Endothelial cell of umbilical vein (primary cell): ENCODE measurements at regions not wholly inside any gene's neighbourhood (a gene's known extent, or its start where the extent isn't known, plus 50 kb on each side); places are given as distances from the start of the nearest gene placed in this dataset.

Experiments used
- BruUV-seq: library from RNA; stranded (reverse); fragments of 400-500 nt; replicated peaks from 2 replicates; lab custom pipeline; 2021; lab: Mats Ljungman, UMichigan
- CTCF ChIA-PET: fragments of 300-600, 350-600 bp; sonication (Branson Sonifier 250); formaldehyde crosslinking; loops from one replicate; lab custom pipeline; 2021; ENCODE audit warnings: antibody characterized with exemption, inconsistent platforms; lab: Charles Lee
- POLR2A ChIA-PET: fragments of 300-600, 350-600 bp; sonication (Branson Sonifier 250); formaldehyde crosslinking; loops from one replicate; lab custom pipeline; 2021; ENCODE audit warnings: antibody characterized with exemption, inconsistent platforms; lab: Charles Lee
- DNase-seq: peaks from one replicate; pipeline ENCODE4 v3.0.0-alpha.2; 2011; ENCODE audit warnings: low read depth, low spot score
- FAIRE-seq: peaks from 2 replicates; lab custom pipeline; 2011; peaks lifted over from hg19 to GRCh38; lab: Jason Lieb, UNC
- H2AFZ ChIP-seq: 2 replicates; pipeline ENCODE4 v1.6.0; 2012; ENCODE audit warnings: low read depth, low read length, control low read depth, inconsistent platforms
- H3K27ac ChIP-seq: 2 replicates; pipeline ENCODE4 v1.5.1; 2011; ENCODE audit warnings: low read depth, mild to moderate bottlenecking, control low read depth, low read length, moderate library complexity; ENCODE audit not compliant: insufficient read depth
- H3K27me3 ChIP-seq, 2 experiments: 2 replicates each; pipeline versions ENCODE4 v1.6.0 to v1.6.1; 2011; ENCODE audit warnings: low read length in 2 of 2, mixed read lengths in 1 of 2; ENCODE audit not compliant: control insufficient read depth in 2 of 2, insufficient read depth in 2 of 2
- H3K36me3 ChIP-seq, 2 experiments: 2 replicates in 1 of 2; 3 replicates in 1 of 2; pipeline ENCODE4 v1.5.1; 2011; ENCODE audit warnings: low read length in 2 of 2, mild to moderate bottlenecking in 1 of 2, moderate library complexity in 1 of 2; ENCODE audit not compliant: control insufficient read depth in 2 of 2, insufficient read depth in 2 of 2; ENCODE audit errors: extremely low read depth in 1 of 2
- H3K4me1 ChIP-seq: 3 replicates; pipeline ENCODE4 v1.5.1; 2011; ENCODE audit warnings: mild to moderate bottlenecking, low read length; ENCODE audit not compliant: control insufficient read depth, insufficient read depth; ENCODE audit errors: extremely low read depth
- H3K4me2 ChIP-seq: 2 replicates; pipeline ENCODE4 v1.6.1; 2011; ENCODE audit warnings: low read length, control low read depth, mixed read lengths; ENCODE audit not compliant: insufficient read depth
- H3K4me3 ChIP-seq, 3 experiments: fragments of 200-600 bp in 1 of 3; sonication (generic), shearing (Covaris generic) in 1 of 3; replicated peaks in 1 of 3; 2 replicates each; pipeline ENCODE4 v1.5.1; 2011 to 2016; ENCODE audit warnings: control low read depth in 3 of 3, low read length in 3 of 3, mild to moderate bottlenecking in 2 of 3, inconsistent platforms in 1 of 3, low read depth in 1 of 3, moderate library complexity in 1 of 3; ENCODE audit not compliant: insufficient read depth in 1 of 3
- H3K79me2 ChIP-seq: 2 replicates; pipeline ENCODE4 v1.6.0; 2012; ENCODE audit warnings: low read length, inconsistent platforms; ENCODE audit not compliant: control insufficient read depth, insufficient read depth
- H3K9ac ChIP-seq: replicated peaks from 2 replicates; pipeline ENCODE3; 2011; ENCODE audit warnings: low read length, control low read depth; ENCODE audit not compliant: insufficient read depth; ENCODE audit errors: extremely low read depth
- H3K9me1 ChIP-seq: replicated peaks from 3 replicates; pipeline ENCODE4 v1.6.0; 2011; ENCODE audit warnings: mild to moderate bottlenecking, low read length; ENCODE audit not compliant: control insufficient read depth, insufficient read depth; ENCODE audit errors: extremely low read depth
- H3K9me3 ChIP-seq: replicated peaks from 2 replicates; pipeline ENCODE4 v1.5.1; 2012; ENCODE audit warnings: low read length, inconsistent platforms; ENCODE audit not compliant: control insufficient read depth, insufficient read depth
- H4K20me1 ChIP-seq: replicated peaks from 2 replicates; pipeline ENCODE3; 2011; ENCODE audit warnings: mild to moderate bottlenecking, low read length; ENCODE audit not compliant: control insufficient read depth, insufficient read depth; ENCODE audit errors: extremely low read depth
- CTCF ChIP-seq, 2 donors: IDR thresholded peaks; 1 replicate in 1 of 2; 2 replicates in 1 of 2; pipeline ENCODE4 v1.5.1; 2011; ENCODE audit warnings: low read length in 2 of 2, mild to moderate bottlenecking in 2 of 2, moderate library complexity in 2 of 2, control low read depth in 1 of 2, inconsistent platforms in 1 of 2, low read depth in 1 of 2; ENCODE audit not compliant: insufficient read depth in 1 of 2; ENCODE audit errors: extremely low read depth in 1 of 2
- EZH2 ChIP-seq: IDR thresholded peaks from 2 replicates; pipeline ENCODE4 v1.6.1; 2012; ENCODE audit warnings: borderline replicate concordance, low read depth, mild to moderate bottlenecking, moderate library complexity, low read length, inconsistent platforms; ENCODE audit not compliant: severe bottlenecking
- FOS ChIP-seq: IDR thresholded peaks from 2 replicates; pipeline ENCODE4 v1.6.1; 2011; ENCODE audit warnings: mild to moderate bottlenecking, low read length, moderate library complexity, borderline replicate concordance; ENCODE audit not compliant: insufficient read depth
- GATA2 ChIP-seq: IDR thresholded peaks from 2 replicates; pipeline ENCODE4 v1.7.0; 2011; ENCODE audit warnings: low read depth, mild to moderate bottlenecking, moderate library complexity, mixed read lengths, low read length; ENCODE audit not compliant: insufficient read length, insufficient read depth
- JUN ChIP-seq: IDR thresholded peaks from 2 replicates; pipeline ENCODE4 v1.6.1; 2011; ENCODE audit warnings: borderline replicate concordance, low read depth; ENCODE audit not compliant: insufficient read length, insufficient read depth
- MAX ChIP-seq: IDR thresholded peaks from 2 replicates; pipeline ENCODE4 v1.6.1; 2011; ENCODE audit not compliant: insufficient read depth, insufficient read length
- MYC ChIP-seq: IDR thresholded peaks from one replicate; pipeline ENCODE4 v1.6.1; 2011; ENCODE audit warnings: mild to moderate bottlenecking, low read depth, low read length
- POLR2A ChIP-seq: IDR thresholded peaks from 2 replicates; pipeline ENCODE4 v1.6.1; 2012; ENCODE audit warnings: low read depth, mild to moderate bottlenecking, control low read depth, low read length
- POLR2AphosphoS5 ChIP-seq: IDR thresholded peaks from 2 replicates; pipeline ENCODE4 v1.6.1; 2012; ENCODE audit warnings: low read depth, mild to moderate bottlenecking, control low read depth, low read length, moderate library complexity; ENCODE audit not compliant: insufficient read depth
- dilution Hi-C: fragments of 300-500 bp; cut with MboI; formaldehyde crosslinking; loops from one replicate; pipeline ENCODE4 v1.15.0; 2019; ENCODE audit warnings: low sequenced_read_pairs; ENCODE audit not compliant: extremely low pct_ligation_motif_present
- intact Hi-C: fragments of 100-400 bp; cut with micrococcal nuclease; formaldehyde crosslinking; loops from one replicate; pipeline ENCODE4 v1.10.0; 2022

GRCh38 chr9:21624675-21625644, 142.8 kb upstream of the IFNE start:
- Histone ChIP-seq H3K9me1 (no peaks in the 10 kb centered on the region), H3K27ac (no peak overlapping the region), H3K4me3 (no peak overlapping the region), H3K27me3 (no peaks in the 10 kb centered on the region), H3K4me2 (peak overlapping the region; percentile 12), H2AFZ (no peak overlapping the region), H3K79me2 (no peaks in the 10 kb centered on the region), H3K9me3 (no peaks in the 10 kb centered on the region), H3K36me3 (no peaks in the 10 kb centered on the region), H3K9ac (no peak overlapping the region), H4K20me1 (no peaks in the 10 kb centered on the region), H3K4me1 (no peaks in the 10 kb centered on the region)
- BruUV-seq, result no TSS peak
- TF ChIP-seq GATA2 (no peak), CTCF (IDR thresholded peaks at IDR 0.05; ENCODE audit: extremely low read depth in 1 of 2, insufficient read depth in 1 of 2, low read depth in 1 of 2, low read length in 2 of 2) (no peak), EZH2 (no peak), MAX (no peak), MYC (no peak), FOS (no peak), POLR2A (no peak), POLR2AphosphoS5 (no peak), JUN (no peak)
- ChIA-PET POLR2A (no interaction called here), CTCF (interaction anchor here (1.2 to 1.6 kb wide), 2 partner anchors 10 to 84 kb away, joined by 3 to 4 read pairs; no protein-coding TSS in a partner anchor)
- intact Hi-C loops, result no loop called here
- DNase-seq, result peak; percentile 74
- FAIRE-seq, result peak; percentile 82
- dilution Hi-C loops, result no loop called here
